GM12878 (cell line): ENCODE measurements at regions not wholly inside any gene's neighbourhood (a gene's known extent, or its start where the extent isn't known, plus 50 kb on each side); places are given as distances from the start of the nearest gene placed in this dataset.

Experiments used
- ATAC-seq: fragments of 200-7000 bp; cut with Tn5 transposase; 3 replicates; pipeline ENCODE4 v1.9.1; 2020; ENCODE audit warnings: mild to moderate bottlenecking, moderate library complexity
- BruUV-seq: library from RNA; stranded (reverse); fragments of 400-500 nt; replicated peaks from 2 replicates; lab custom pipeline; 2021; lab: Mats Ljungman, UMichigan
- CTCF ChIA-PET: fragments of 300-600 bp; sonication (Branson Sonifier 250); formaldehyde crosslinking; extraction: SDS; loops from one replicate; lab custom pipeline; 2021; ENCODE audit warnings: inconsistent platforms; lab: Yijun Ruan, JAX
- POLR2A ChIA-PET: fragments of 350-600 bp; formaldehyde crosslinking; extraction: SDS; loops from one replicate; lab custom pipeline; 2021; ENCODE audit warnings: inconsistent platforms; lab: Charles Lee
- RAD21 ChIA-PET: fragments of 300-600 bp; sonication (Branson Sonifier 250); formaldehyde crosslinking; loops from one replicate; lab custom pipeline; 2023; ENCODE audit warnings: antibody characterized with exemption; ENCODE audit not compliant: unreplicated experiment; lab: Charles Lee
- SMC1A ChIA-PET: fragments of 300-600 bp; sonication (Branson Sonifier 250); formaldehyde crosslinking; loops from one replicate; lab custom pipeline; 2023; ENCODE audit not compliant: unreplicated experiment, uncharacterized antibody; lab: Charles Lee
- DNase-seq: peaks from one replicate; pipeline ENCODE4 v3.0.0-alpha.2; 2011; ENCODE audit warnings: low read depth, low spot score
- FAIRE-seq: peaks from 3 replicates; lab custom pipeline; 2011; peaks lifted over from hg19 to GRCh38; lab: Jason Lieb, UNC
- H2AFZ ChIP-seq: 2 replicates; pipeline ENCODE4 v1.6.0; 2011; ENCODE audit warnings: low read depth, low read length, control low read depth; ENCODE audit not compliant: control insufficient read depth
- H3K27ac ChIP-seq: 2 replicates; pipeline ENCODE4 v1.5.1; 2011; ENCODE audit warnings: control low read depth; ENCODE audit not compliant: control insufficient read depth, insufficient read depth
- H3K27me3 ChIP-seq, 2 experiments: replicated peaks in 1 of 2; 2 replicates each; pipeline versions ENCODE4 v1.6.0 to v1.6.1; 2011; ENCODE audit warnings: low read length in 1 of 2; ENCODE audit not compliant: control insufficient read depth in 2 of 2, insufficient read depth in 2 of 2
- H3K36me3 ChIP-seq, 2 experiments: 2 replicates each; pipeline ENCODE4 v1.5.1; 2011; ENCODE audit warnings: low read length in 1 of 2; ENCODE audit not compliant: control insufficient read depth in 2 of 2, insufficient read depth in 2 of 2
- H3K4me1 ChIP-seq: 2 replicates; pipeline ENCODE4 v1.6.1; 2011; ENCODE audit warnings: mild to moderate bottlenecking, low read length, moderate library complexity, mixed read lengths; ENCODE audit not compliant: control insufficient read depth, insufficient read depth
- H3K4me2 ChIP-seq: 2 replicates; pipeline ENCODE4 v1.6.0; 2011; ENCODE audit warnings: control low read depth; ENCODE audit not compliant: control insufficient read depth, insufficient read depth
- H3K4me3 ChIP-seq: fragments of 200-600 bp; sonication (generic); 2 replicates; pipeline ENCODE4 v1.5.1; 2016
- H3K79me2 ChIP-seq: 2 replicates; pipeline ENCODE4 v1.6.0; 2011; ENCODE audit warnings: low read length; ENCODE audit not compliant: control insufficient read depth, insufficient read depth
- H3K9ac ChIP-seq: 2 replicates; pipeline ENCODE4 v1.8.0; 2011; ENCODE audit warnings: low read length, control low read depth, mixed read lengths; ENCODE audit not compliant: control insufficient read depth, insufficient read depth
- H3K9me3 ChIP-seq: replicated peaks from 3 replicates; pipeline ENCODE4 v1.5.1; 2011; ENCODE audit warnings: mild to moderate bottlenecking, low read length; ENCODE audit not compliant: control insufficient read depth, insufficient read depth
- H4K20me1 ChIP-seq: 2 replicates; pipeline ENCODE4 v1.6.0; 2011; ENCODE audit not compliant: control insufficient read depth, insufficient read depth
- HDAC2 ChIP-seq: fragments of 200-600 bp; sonication (generic); IDR thresholded peaks from 2 replicates; pipeline ENCODE4 v1.6.1; 2017
- IRF4 ChIP-seq: IDR thresholded peaks from 2 replicates; pipeline ENCODE4 v1.6.1; 2011; ENCODE audit warnings: low read depth, low read length
- PAX8 ChIP-seq: fragments of 450-650 bp; IDR thresholded peaks from 2 replicates; pipeline ENCODE4 v1.6.1; 2017; ENCODE audit warnings: mild to moderate bottlenecking, moderate library complexity
- SIN3A ChIP-seq: IDR thresholded peaks from 2 replicates; pipeline ENCODE4 v1.6.1; 2012; ENCODE audit warnings: low read depth, low read length, improper control_type of control experiment
- WGBS: methylation state at CpG from one replicate; pipeline ENCODE4 v1.1.6; 2016; ENCODE audit warnings: low lambda C conversion rate; ENCODE audit not compliant: insufficient replicate concordance, insufficient coverage; ENCODE audit errors: missing lambda C conversion rate; 5-methylcytosine and 5-hydroxymethylcytosine counted together
- in situ Hi-C: fragments of 300-500 bp; cut with MboI; formaldehyde crosslinking; loops from 9 replicates; pipeline ENCODE4 v1.14.3; 2018; ENCODE audit warnings: mixed read lengths
- intact Hi-C: fragments of 100-400 bp; cut with micrococcal nuclease; formaldehyde crosslinking; loops from one replicate; pipeline ENCODE4 v1.14.2; 2022; ENCODE audit not compliant: unreplicated experiment
- TF ChIP-seq, protein P1 (sequence below): fragments of 450-650 bp; IDR thresholded peaks from 2 replicates; pipeline ENCODE4 v1.6.1; 2017; ENCODE audit warnings: mild to moderate bottlenecking, low read depth, inconsistent platforms; ENCODE audit not compliant: poor library complexity, severe bottlenecking
- TF ChIP-seq, protein P2 (sequence below): fragments of 450-650 bp; formaldehyde crosslinking; IDR thresholded peaks from 2 replicates; pipeline ENCODE4 v1.4.0; 2022; ENCODE audit warnings: mild to moderate bottlenecking, moderate library complexity

DNA sequence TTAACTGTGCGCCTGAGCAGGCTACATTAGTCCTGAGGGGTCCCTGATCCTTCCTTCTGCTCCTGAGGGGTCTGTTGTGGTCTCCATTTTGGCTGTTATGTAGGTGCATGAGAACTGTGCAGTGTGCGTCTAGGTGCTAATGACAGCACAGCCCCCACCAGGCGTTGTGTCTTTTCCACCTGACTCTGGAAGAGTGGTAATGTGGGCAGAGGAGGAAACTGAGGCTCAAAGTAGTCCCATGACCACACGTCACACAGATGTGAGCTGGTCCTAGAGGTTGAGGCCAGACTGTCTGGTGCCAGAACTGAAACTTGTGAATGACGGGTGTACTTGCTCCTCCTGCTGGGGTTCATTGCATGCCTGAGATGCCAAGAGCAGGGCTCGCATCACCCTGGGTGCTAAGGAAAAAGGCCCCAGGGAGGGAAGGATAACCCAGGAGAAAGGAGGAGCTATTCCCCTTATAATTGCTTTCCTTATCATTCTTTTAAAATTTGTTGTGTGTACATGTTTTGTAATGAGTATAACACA is 111.8 kb downstream of the SLC25A47 start:
- no peak overlapping the region for H3K4me2 ChIP-seq

More for the DNA sequence above, 111.8 kb downstream of the SLC25A47 start:
- H3K9ac ChIP-seq = no peak overlapping the region
- no peaks in the 10 kb centered on the region for H3K79me2 ChIP-seq
- peaks cover 13% of the 10 kb centered on the region for H3K4me1 ChIP-seq
- no peaks in the 10 kb centered on the region for H3K9me3 ChIP-seq
- BruUV-seq = no TSS peak
- FAIRE-seq = no peak
- no peak overlapping the region for H2AFZ ChIP-seq
- H4K20me1 ChIP-seq = no peaks in the 10 kb centered on the region
- no peaks in the 10 kb centered on the region for H3K36me3 ChIP-seq
- no peak overlapping the region for H3K27ac ChIP-seq
- WGBS = 50% methylated on average over 6 of the region's 6 CpGs
- no peak for DNase-seq
- POLR2A ChIA-PET = interaction anchor here (1.1 kb wide), 1 partner anchor 15 kb away, joined by 3 read pairs; no protein-coding TSS in a partner anchor
- CTCF ChIA-PET = interaction anchor here (2.6 kb wide), 1 partner anchor 211 kb away, joined by 13 read pairs; no protein-coding TSS in a partner anchor
- intact Hi-C loops (no loop called here), in situ Hi-C loops (no loop called here)
- no peak; the same call in 2 of the 3 replicates for ATAC-seq
- TF ChIP-seq, protein P1, sequence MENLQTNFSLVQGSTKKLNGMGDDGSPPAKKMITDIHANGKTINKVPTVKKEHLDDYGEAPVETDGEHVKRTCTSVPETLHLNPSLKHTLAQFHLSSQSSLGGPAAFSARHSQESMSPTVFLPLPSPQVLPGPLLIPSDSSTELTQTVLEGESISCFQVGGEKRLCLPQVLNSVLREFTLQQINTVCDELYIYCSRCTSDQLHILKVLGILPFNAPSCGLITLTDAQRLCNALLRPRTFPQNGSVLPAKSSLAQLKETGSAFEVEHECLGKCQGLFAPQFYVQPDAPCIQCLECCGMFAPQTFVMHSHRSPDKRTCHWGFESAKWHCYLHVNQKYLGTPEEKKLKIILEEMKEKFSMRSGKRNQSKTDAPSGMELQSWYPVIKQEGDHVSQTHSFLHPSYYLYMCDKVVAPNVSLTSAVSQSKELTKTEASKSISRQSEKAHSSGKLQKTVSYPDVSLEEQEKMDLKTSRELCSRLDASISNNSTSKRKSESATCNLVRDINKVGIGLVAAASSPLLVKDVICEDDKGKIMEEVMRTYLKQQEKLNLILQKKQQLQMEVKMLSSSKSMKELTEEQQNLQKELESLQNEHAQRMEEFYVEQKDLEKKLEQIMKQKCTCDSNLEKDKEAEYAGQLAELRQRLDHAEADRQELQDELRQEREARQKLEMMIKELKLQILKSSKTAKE = no peak
- TF ChIP-seq HDAC2 (no peak), IRF4 (no peak), SIN3A (no peak), PAX8 (no peak)
- TF ChIP-seq, protein P2, sequence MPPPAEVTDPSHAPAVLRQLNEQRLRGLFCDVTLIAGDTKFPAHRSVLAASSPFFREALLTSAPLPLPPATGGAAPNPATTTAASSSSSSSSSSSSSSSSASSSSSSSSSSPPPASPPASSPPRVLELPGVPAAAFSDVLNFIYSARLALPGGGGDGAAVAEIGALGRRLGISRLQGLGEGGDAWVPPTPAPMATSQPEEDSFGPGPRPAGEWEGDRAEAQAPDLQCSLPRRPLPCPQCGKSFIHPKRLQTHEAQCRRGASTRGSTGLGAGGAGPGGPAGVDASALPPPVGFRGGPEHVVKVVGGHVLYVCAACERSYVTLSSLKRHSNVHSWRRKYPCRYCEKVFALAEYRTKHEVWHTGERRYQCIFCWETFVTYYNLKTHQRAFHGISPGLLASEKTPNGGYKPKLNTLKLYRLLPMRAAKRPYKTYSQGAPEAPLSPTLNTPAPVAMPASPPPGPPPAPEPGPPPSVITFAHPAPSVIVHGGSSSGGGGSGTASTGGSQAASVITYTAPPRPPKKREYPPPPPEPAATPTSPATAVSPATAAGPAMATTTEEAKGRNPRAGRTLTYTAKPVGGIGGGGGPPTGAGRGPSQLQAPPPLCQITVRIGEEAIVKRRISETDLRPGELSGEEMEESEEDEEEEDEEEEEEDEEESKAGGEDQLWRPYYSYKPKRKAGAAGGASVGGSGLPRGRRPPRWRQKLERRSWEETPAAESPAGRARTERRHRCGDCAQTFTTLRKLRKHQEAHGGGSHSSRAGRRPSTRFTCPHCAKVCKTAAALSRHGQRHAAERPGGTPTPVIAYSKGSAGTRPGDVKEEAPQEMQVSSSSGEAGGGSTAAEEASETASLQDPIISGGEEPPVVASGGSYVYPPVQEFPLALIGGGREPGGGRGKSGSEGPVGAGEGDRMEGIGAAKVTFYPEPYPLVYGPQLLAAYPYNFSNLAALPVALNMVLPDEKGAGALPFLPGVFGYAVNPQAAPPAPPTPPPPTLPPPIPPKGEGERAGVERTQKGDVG = no peak
- H3K4me3 ChIP-seq = no peak overlapping the region
- RAD21 ChIA-PET = interaction anchor here (1.9 kb wide), 1 partner anchor 211 kb away, joined by 6 read pairs; no protein-coding TSS in a partner anchor
- SMC1A ChIA-PET = interaction anchor here (1.1 to 2.3 kb wide), 2 partner anchors 132 to 211 kb away, joined by 3 to 9 read pairs; no protein-coding TSS in a partner anchor
- no peaks in the 10 kb centered on the region for H3K27me3 ChIP-seq
